SK-N-SH treated with all-trans-retinoic acid at 6 μM for 48 hours (cell line): ENCODE measurements at regions not wholly inside any gene's neighbourhood (a gene's known extent, or its start where the extent isn't known, plus 50 kb on each side); places are given as distances from the start of the nearest gene placed in this dataset.

Experiments used
- BACH2 ChIP-seq: fragments of 250-450 bp; sonication (Bioruptor Pico); IDR thresholded peaks from 2 replicates; pipeline ENCODE4 v1.9.0; 2021; ENCODE audit warnings: mild to moderate bottlenecking, borderline replicate concordance
- GLIS3 ChIP-seq: fragments of 250-450 bp; sonication (Bioruptor Pico); IDR thresholded peaks from 2 replicates; pipeline ENCODE4 v1.5.0; 2020; ENCODE audit warnings: mild to moderate bottlenecking, moderate library complexity
- ISL1 ChIP-seq: fragments of 250-450 bp; sonication (Bioruptor Pico); IDR thresholded peaks from 2 replicates; pipeline ENCODE4 v2.1.2; 2022; ENCODE audit warnings: mild to moderate bottlenecking, moderate library complexity
- OSR1 ChIP-seq: fragments of 250-450 bp; sonication (Bioruptor Pico); IDR thresholded peaks from 2 replicates; pipeline ENCODE4 v1.8.0; 2022; ENCODE audit warnings: moderate library complexity, mild to moderate bottlenecking, inconsistent platforms
- PPARA ChIP-seq: fragments of 250-450 bp; sonication (Bioruptor Pico); IDR thresholded peaks from 2 replicates; pipeline ENCODE4 v1.5.0; 2020; ENCODE audit warnings: mild to moderate bottlenecking, borderline replicate concordance
- TOX ChIP-seq: fragments of 250-450 bp; sonication (Bioruptor Pico); IDR thresholded peaks from 2 replicates; pipeline ENCODE4 v1.8.0; 2021; ENCODE audit warnings: mild to moderate bottlenecking, moderate library complexity, borderline replicate concordance
- ZFP3 ChIP-seq: fragments of 250-450 bp; sonication (Bioruptor Pico); IDR thresholded peaks from 2 replicates; pipeline ENCODE4 v1.5.0; 2020; ENCODE audit warnings: mild to moderate bottlenecking, moderate library complexity
- ZFP30 ChIP-seq: fragments of 450-650 bp; formaldehyde crosslinking; IDR thresholded peaks from 2 replicates; pipeline ENCODE4 v1.5.0; 2022; ENCODE audit warnings: mild to moderate bottlenecking, moderate library complexity
- ZNF70 ChIP-seq: fragments of 450-650 bp; formaldehyde crosslinking; IDR thresholded peaks from 2 replicates; pipeline ENCODE4 v1.5.0; 2020; ENCODE audit warnings: mild to moderate bottlenecking, moderate library complexity
- ZNF8 ChIP-seq: fragments of 450-650 bp; formaldehyde crosslinking; IDR thresholded peaks from 2 replicates; pipeline ENCODE4 v1.5.0; 2020; ENCODE audit warnings: mild to moderate bottlenecking, moderate library complexity
- TF ChIP-seq, protein P1 (sequence below): fragments of 250-450 bp; sonication (Bioruptor Pico); IDR thresholded peaks from 2 replicates; pipeline ENCODE4 v1.5.1; 2020; ENCODE audit warnings: low read depth, mild to moderate bottlenecking, moderate library complexity
- TF ChIP-seq, protein P2 (sequence below): fragments of 250-450 bp; sonication (Bioruptor Pico); IDR thresholded peaks from 2 replicates; pipeline ENCODE4 v1.5.1; 2021; ENCODE audit warnings: mild to moderate bottlenecking, moderate library complexity
- TF ChIP-seq, protein P3 (sequence below): fragments of 250-450 bp; sonication (Bioruptor Pico); IDR thresholded peaks from 2 replicates; pipeline ENCODE4 v1.8.0; 2020; ENCODE audit warnings: mild to moderate bottlenecking, moderate library complexity, borderline replicate concordance
- TF ChIP-seq, protein P4 (sequence below): fragments of 250-450 bp; sonication (Bioruptor Pico); IDR thresholded peaks from 2 replicates; pipeline ENCODE4 v1.5.0; 2020; ENCODE audit warnings: mild to moderate bottlenecking, moderate library complexity

DNA sequence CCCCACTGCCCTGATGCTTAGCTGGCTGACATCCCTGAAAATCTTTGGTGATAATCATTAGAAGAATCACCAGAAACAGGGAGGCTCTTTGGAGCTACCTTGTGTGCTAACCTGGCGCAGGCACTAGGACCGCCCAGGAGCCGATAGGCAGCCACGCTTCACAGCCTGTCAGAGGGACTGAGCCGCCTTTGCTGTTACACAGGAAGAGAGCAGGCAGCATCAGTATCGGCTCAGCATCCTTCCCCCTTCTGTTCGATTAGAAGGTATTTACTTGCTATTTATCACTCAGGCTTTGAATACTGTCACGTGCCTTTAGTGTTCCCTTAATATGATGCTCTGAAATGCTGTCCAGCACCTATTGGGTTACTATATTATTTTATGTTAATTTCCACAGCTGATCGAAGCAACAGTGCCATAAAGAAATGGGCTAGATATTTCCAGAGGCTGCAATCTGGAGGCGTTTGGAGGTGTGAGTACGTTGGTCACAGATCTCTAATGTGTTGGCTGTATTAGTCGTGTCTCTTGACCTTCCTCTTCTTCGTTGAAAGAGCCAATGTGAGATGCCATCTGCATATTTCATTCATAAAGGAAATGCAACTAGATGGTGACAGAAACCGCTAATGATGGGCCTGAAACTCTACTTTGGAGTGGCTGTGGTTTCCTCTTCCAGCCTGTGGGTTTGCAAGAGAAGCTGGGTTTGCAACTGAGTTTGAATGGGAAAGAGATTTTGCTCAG is 110.4 kb upstream of the RAB27B start:
- TF ChIP-seq ZNF8 (CRISPR knock-in tag) (no peak), BACH2 (CRISPR knock-in tag) (no peak), ISL1 (CRISPR knock-in tag) (no peak), OSR1 (no peak), TOX (CRISPR knock-in tag) (no peak), ZFP3 (CRISPR knock-in tag) (no peak), ZNF70 (CRISPR knock-in tag) (no peak), GLIS3 (CRISPR knock-in tag) (no peak), ZFP30 (CRISPR knock-in tag) (no peak), PPARA (CRISPR knock-in tag) (no peak)
- TF ChIP-seq, protein P1, sequence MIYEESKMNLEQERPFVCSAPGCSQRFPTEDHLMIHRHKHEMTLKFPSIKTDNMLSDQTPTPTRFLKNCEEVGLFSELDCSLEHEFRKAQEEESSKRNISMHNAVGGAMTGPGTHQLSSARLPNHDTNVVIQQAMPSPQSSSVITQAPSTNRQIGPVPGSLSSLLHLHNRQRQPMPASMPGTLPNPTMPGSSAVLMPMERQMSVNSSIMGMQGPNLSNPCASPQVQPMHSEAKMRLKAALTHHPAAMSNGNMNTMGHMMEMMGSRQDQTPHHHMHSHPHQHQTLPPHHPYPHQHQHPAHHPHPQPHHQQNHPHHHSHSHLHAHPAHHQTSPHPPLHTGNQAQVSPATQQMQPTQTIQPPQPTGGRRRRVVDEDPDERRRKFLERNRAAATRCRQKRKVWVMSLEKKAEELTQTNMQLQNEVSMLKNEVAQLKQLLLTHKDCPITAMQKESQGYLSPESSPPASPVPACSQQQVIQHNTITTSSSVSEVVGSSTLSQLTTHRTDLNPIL (CRISPR knock-in tag): no peak
- TF ChIP-seq, protein P2, sequence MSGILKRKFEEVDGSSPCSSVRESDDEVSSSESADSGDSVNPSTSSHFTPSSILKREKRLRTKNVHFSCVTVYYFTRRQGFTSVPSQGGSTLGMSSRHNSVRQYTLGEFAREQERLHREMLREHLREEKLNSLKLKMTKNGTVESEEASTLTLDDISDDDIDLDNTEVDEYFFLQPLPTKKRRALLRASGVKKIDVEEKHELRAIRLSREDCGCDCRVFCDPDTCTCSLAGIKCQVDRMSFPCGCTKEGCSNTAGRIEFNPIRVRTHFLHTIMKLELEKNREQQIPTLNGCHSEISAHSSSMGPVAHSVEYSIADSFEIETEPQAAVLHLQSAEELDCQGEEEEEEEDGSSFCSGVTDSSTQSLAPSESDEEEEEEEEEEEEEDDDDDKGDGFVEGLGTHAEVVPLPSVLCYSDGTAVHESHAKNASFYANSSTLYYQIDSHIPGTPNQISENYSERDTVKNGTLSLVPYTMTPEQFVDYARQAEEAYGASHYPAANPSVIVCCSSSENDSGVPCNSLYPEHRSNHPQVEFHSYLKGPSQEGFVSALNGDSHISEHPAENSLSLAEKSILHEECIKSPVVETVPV (CRISPR knock-in tag): no peak
- TF ChIP-seq, protein P3, sequence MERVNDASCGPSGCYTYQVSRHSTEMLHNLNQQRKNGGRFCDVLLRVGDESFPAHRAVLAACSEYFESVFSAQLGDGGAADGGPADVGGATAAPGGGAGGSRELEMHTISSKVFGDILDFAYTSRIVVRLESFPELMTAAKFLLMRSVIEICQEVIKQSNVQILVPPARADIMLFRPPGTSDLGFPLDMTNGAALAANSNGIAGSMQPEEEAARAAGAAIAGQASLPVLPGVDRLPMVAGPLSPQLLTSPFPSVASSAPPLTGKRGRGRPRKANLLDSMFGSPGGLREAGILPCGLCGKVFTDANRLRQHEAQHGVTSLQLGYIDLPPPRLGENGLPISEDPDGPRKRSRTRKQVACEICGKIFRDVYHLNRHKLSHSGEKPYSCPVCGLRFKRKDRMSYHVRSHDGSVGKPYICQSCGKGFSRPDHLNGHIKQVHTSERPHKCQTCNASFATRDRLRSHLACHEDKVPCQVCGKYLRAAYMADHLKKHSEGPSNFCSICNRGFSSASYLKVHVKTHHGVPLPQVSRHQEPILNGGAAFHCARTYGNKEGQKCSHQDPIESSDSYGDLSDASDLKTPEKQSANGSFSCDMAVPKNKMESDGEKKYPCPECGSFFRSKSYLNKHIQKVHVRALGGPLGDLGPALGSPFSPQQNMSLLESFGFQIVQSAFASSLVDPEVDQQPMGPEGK: no peak
- TF ChIP-seq, protein P4, sequence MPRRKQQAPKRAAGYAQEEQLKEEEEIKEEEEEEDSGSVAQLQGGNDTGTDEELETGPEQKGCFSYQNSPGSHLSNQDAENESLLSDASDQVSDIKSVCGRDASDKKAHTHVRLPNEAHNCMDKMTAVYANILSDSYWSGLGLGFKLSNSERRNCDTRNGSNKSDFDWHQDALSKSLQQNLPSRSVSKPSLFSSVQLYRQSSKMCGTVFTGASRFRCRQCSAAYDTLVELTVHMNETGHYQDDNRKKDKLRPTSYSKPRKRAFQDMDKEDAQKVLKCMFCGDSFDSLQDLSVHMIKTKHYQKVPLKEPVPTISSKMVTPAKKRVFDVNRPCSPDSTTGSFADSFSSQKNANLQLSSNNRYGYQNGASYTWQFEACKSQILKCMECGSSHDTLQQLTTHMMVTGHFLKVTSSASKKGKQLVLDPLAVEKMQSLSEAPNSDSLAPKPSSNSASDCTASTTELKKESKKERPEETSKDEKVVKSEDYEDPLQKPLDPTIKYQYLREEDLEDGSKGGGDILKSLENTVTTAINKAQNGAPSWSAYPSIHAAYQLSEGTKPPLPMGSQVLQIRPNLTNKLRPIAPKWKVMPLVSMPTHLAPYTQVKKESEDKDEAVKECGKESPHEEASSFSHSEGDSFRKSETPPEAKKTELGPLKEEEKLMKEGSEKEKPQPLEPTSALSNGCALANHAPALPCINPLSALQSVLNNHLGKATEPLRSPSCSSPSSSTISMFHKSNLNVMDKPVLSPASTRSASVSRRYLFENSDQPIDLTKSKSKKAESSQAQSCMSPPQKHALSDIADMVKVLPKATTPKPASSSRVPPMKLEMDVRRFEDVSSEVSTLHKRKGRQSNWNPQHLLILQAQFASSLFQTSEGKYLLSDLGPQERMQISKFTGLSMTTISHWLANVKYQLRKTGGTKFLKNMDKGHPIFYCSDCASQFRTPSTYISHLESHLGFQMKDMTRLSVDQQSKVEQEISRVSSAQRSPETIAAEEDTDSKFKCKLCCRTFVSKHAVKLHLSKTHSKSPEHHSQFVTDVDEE: no peak
